NCI-H2029 treated with DMSO at 0.1 percent for 48 hours (cell line): ENCODE measurements at regions not wholly inside any gene's neighbourhood (a gene's known extent, or its start where the extent isn't known, plus 50 kb on each side); places are given as distances from the start of the nearest gene placed in this dataset.

Source experiments
- DNase-seq: peaks from one replicate; lab custom pipeline; 2025; lab: John Stamatoyannopoulos, UW

GRCh38 chr6:90435207-90435899 lies 138.7 kb upstream of the BACH2 start:
- DNase-seq = no peak

GRCh38 chr6:90434094-90434493 lies 137.5 kb upstream of the BACH2 start:
- DNase-seq = no peak

- no peak for DNase-seq
These were observed 136.3 kb upstream of the BACH2 start for GRCh38 chr6:90432937-90433336.

- DNase-seq = no peak
These were observed 135.6 kb upstream of the BACH2 start for GRCh38 chr6:90432041-90432775.

- no peak for DNase-seq
These were observed 134.9 kb upstream of the BACH2 start for GRCh38 chr6:90431576-90431975.

- DNase-seq = no peak
These were observed 133.1 kb upstream of the BACH2 start for GRCh38 chr6:90429713-90430112.

GRCh38 chr6:90428514-90428913 lies 131.9 kb upstream of the BACH2 start:
- DNase-seq = no peak

GRCh38 chr6:90425161-90425641 lies 128.6 kb upstream of the BACH2 start:
- no peak for DNase-seq

- DNase-seq = no peak
These were observed 127.9 kb upstream of the BACH2 start for GRCh38 chr6:90424580-90424979.

- DNase-seq = no peak
These were observed 125.0 kb upstream of the BACH2 start for GRCh38 chr6:90421666-90422065.

- no peak for DNase-seq
These were observed 123.9 kb upstream of the BACH2 start for GRCh38 chr6:90420500-90420899.

- no peak for DNase-seq
These were observed 120.7 kb upstream of the BACH2 start for GRCh38 chr6:90417385-90417784.

GRCh38 chr6:90416322-90416721 lies 119.7 kb upstream of the BACH2 start:
- DNase-seq = no peak

GRCh38 chr6:90415178-90415577 lies 118.5 kb upstream of the BACH2 start:
- DNase-seq = no peak

GRCh38 chr6:90414352-90414751 lies 117.7 kb upstream of the BACH2 start:
- no peak for DNase-seq

GRCh38 chr6:90413867-90414266 lies 117.2 kb upstream of the BACH2 start:
- peak; percentile 5 for DNase-seq

GRCh38 chr6:90413396-90413795 lies 116.8 kb upstream of the BACH2 start:
- DNase-seq = no peak

GRCh38 chr6:90412538-90413369 lies 116.1 kb upstream of the BACH2 start:
- no peak for DNase-seq

- no peak for DNase-seq
These were observed 114.7 kb upstream of the BACH2 start for GRCh38 chr6:90411292-90411781.

- DNase-seq = no peak
These were observed 113.1 kb upstream of the BACH2 start for GRCh38 chr6:90409700-90410099.

GRCh38 chr6:90406957-90407356 lies 110.3 kb upstream of the BACH2 start:
- no peak for DNase-seq

GRCh38 chr6:90406142-90406794 lies 109.6 kb upstream of the BACH2 start:
- DNase-seq = no peak
